GM19452 (cell line): ENCODE measurements at regions not wholly inside any gene's neighbourhood (a gene's known extent, or its start where the extent isn't known, plus 50 kb on each side); places are given as distances from the start of the nearest gene placed in this dataset.

Experiments
- ATAC-seq: cut with Tn5 transposase; IDR thresholded peaks from one replicate; pipeline ENCODE4 v1.9.1; 2021; ENCODE audit not compliant: unreplicated experiment

- ATAC-seq, result no peak
These were observed 140.8 kb upstream of the PJA1 start for GRCh38 chrX:69306063-69306404.

- ATAC-seq, result no peak
These were observed 140.2 kb upstream of the PJA1 start for GRCh38 chrX:69305333-69306062.

GRCh38 chrX:69303231-69303630 lies 138.0 kb upstream of the PJA1 start:
- no peak for ATAC-seq

- no peak for ATAC-seq
These were observed 134.9 kb upstream of the PJA1 start for GRCh38 chrX:69299951-69300714.

- no peak for ATAC-seq
These were observed 134.0 kb upstream of the PJA1 start for GRCh38 chrX:69299285-69299684.

GRCh38 chrX:69298466-69299140 lies 133.3 kb upstream of the PJA1 start:
- no peak for ATAC-seq

- ATAC-seq, result no peak
These were observed 132.3 kb upstream of the PJA1 start for GRCh38 chrX:69297506-69297905.

- no peak for ATAC-seq
These were observed 128.7 kb upstream of the PJA1 start for GRCh38 chrX:69293776-69294601.

- ATAC-seq, result no peak
These were observed 125.9 kb upstream of the PJA1 start for GRCh38 chrX:69291116-69291515.

- no peak for ATAC-seq
These were observed 125.0 kb upstream of the PJA1 start for GRCh38 chrX:69290292-69290691.

GRCh38 chrX:69289793-69290123 lies 124.5 kb upstream of the PJA1 start:
- ATAC-seq, result no peak

GRCh38 chrX:69289046-69289792 lies 124.0 kb upstream of the PJA1 start:
- no peak for ATAC-seq

- ATAC-seq, result no peak
These were observed 121.8 kb upstream of the PJA1 start for GRCh38 chrX:69287095-69287494.

GRCh38 chrX:69286565-69286906 lies 121.3 kb upstream of the PJA1 start:
- ATAC-seq, result no peak

GRCh38 chrX:69285881-69286564 lies 120.8 kb upstream of the PJA1 start:
- no peak for ATAC-seq

GRCh38 chrX:69285401-69285877 lies 120.2 kb upstream of the PJA1 start:
- ATAC-seq, result no peak

- no peak for ATAC-seq
These were observed 119.2 kb upstream of the PJA1 start for GRCh38 chrX:69284491-69284890.

GRCh38 chrX:69282893-69283690 lies 117.8 kb upstream of the PJA1 start:
- no peak for ATAC-seq

GRCh38 chrX:69280933-69281332 lies 115.7 kb upstream of the PJA1 start:
- no peak for ATAC-seq
